Panc1 (cell line): ENCODE measurements at regions not wholly inside any gene's neighbourhood (a gene's known extent, or its start where the extent isn't known, plus 50 kb on each side); places are given as distances from the start of the nearest gene placed in this dataset.

Experiments
- ATAC-seq: fragments of 200-7000 bp; cut with Tn5 transposase; 2 replicates; pipeline ENCODE4 v1.9.1; 2020; ENCODE audit warnings: mild to moderate bottlenecking, moderate library complexity
- BruUV-seq: library from RNA; stranded (reverse); fragments of 400-500 nt; replicated peaks from 2 replicates; lab custom pipeline; 2021; lab: Mats Ljungman, UMichigan
- CTCF ChIA-PET: fragments of 300-600 bp; sonication (Branson Sonifier 250); formaldehyde crosslinking; loops from one replicate; lab custom pipeline; 2022; ENCODE audit warnings: antibody characterized with exemption; lab: Charles Lee
- POLR2A ChIA-PET: fragments of 300-600 bp; sonication (Branson Sonifier 250); formaldehyde crosslinking; loops from one replicate; lab custom pipeline; 2022; ENCODE audit warnings: antibody characterized with exemption; lab: Charles Lee
- DNase-seq: peaks from one replicate; pipeline ENCODE4 v3.0.0-alpha.2; 2010; ENCODE audit warnings: low read depth, low spot score
- H3K27ac ChIP-seq: 2 replicates; pipeline ENCODE4 v1.5.1; 2011; ENCODE audit warnings: mild to moderate bottlenecking, low read length, inconsistent platforms
- H3K27me3 ChIP-seq: fragments of 200-500 bp; sonication (Bioruptor generic); 2 replicates; pipeline ENCODE4 v1.6.0; 2014; ENCODE audit warnings: low read length, inconsistent platforms; ENCODE audit not compliant: control insufficient read depth, insufficient read depth
- H3K36me3 ChIP-seq: fragments of 200-500 bp; sonication (Bioruptor generic); 2 replicates; pipeline ENCODE4 v1.5.1; 2014; ENCODE audit warnings: inconsistent platforms, mild to moderate bottlenecking, low read length, moderate library complexity; ENCODE audit not compliant: control insufficient read depth, insufficient read depth
- H3K4me1 ChIP-seq: 2 replicates; pipeline ENCODE4 v1.5.1; 2011; ENCODE audit warnings: inconsistent platforms, mild to moderate bottlenecking, low read length, moderate library complexity; ENCODE audit not compliant: control insufficient read depth, insufficient read depth
- H3K4me3 ChIP-seq, 2 experiments: 2 replicates each; pipeline ENCODE4 v1.5.1; 2011 to 2012; ENCODE audit warnings: low read depth in 2 of 2, low read length in 2 of 2, mild to moderate bottlenecking in 2 of 2, inconsistent platforms in 1 of 2, moderate library complexity in 1 of 2
- H3K9me3 ChIP-seq: fragments of 200-500 bp; sonication (Bioruptor generic); 2 replicates; pipeline ENCODE4 v1.5.1; 2014; ENCODE audit warnings: low read depth, mild to moderate bottlenecking, inconsistent platforms, low read length, moderate library complexity; ENCODE audit not compliant: control insufficient read depth, insufficient read depth
- CTCF ChIP-seq: fragments of 450-650 bp; IDR thresholded peaks from 2 replicates; pipeline ENCODE4 v1.5.1; 2017; ENCODE audit warnings: mild to moderate bottlenecking
- POLR2AphosphoS5 ChIP-seq: IDR thresholded peaks from 2 replicates; pipeline ENCODE4 v1.6.1; 2012; ENCODE audit warnings: mild to moderate bottlenecking, low read depth, low read length, moderate library complexity
- REST ChIP-seq, 2 experiments: IDR thresholded peaks; 2 replicates each; pipeline ENCODE4 v1.6.1; 2011 to 2012; ENCODE audit warnings: low read depth in 2 of 2, control low read depth in 1 of 2, low read length in 1 of 2, mild to moderate bottlenecking in 1 of 2, moderate library complexity in 1 of 2; ENCODE audit not compliant: insufficient read depth in 1 of 2
- SIN3A ChIP-seq: IDR thresholded peaks from 2 replicates; pipeline ENCODE4 v1.6.1; 2012; ENCODE audit warnings: low read depth, mild to moderate bottlenecking, low read length, moderate library complexity, borderline replicate concordance; ENCODE audit not compliant: insufficient read depth
- TCF7L2 ChIP-seq: IDR thresholded peaks from 2 replicates; pipeline ENCODE4 v1.6.1; 2011; ENCODE audit warnings: mild to moderate bottlenecking, low read depth, low read length, inconsistent platforms
- in situ Hi-C: cut with HindIII; loops from 2 replicates; pipeline ENCODE4 v1.10.0; 2016; ENCODE audit warnings: low sequenced_read_pairs, low pct_unique_long_range_greater_than_20kb
- intact Hi-C: fragments of 100-400 bp; cut with micrococcal nuclease; formaldehyde crosslinking; loops from one replicate; pipeline ENCODE4 v1.10.0; 2022; ENCODE audit not compliant: unreplicated experiment

- ATAC-seq: no peak
These were observed 266.9 kb downstream of the SPATA18 start for GRCh38 chr4:52317981-52318380.

GRCh38 chr4:52329894-52330293, 278.8 kb downstream of the SPATA18 start:
- no peaks in the 10 kb centered on the region for H3K27me3 ChIP-seq
- ATAC-seq: no peak
- CTCF ChIA-PET: no interaction called here
- POLR2A ChIA-PET: no interaction called here
- in situ Hi-C loops (no loop called here), intact Hi-C loops (no loop called here)
- H3K27ac ChIP-seq: no peak overlapping the region
- TF ChIP-seq SIN3A: no peak
- no peak for TF ChIP-seq CTCF
- TF ChIP-seq TCF7L2: no peak
- TF ChIP-seq REST (IDR thresholded peaks at IDR 0.05; ENCODE audit: insufficient read depth in 1 of 2, low read depth in 2 of 2, low read length in 1 of 2): no peak
- no peak for TF ChIP-seq POLR2AphosphoS5
- H3K36me3 ChIP-seq: no peaks in the 10 kb centered on the region
- DNase-seq: no peak
- BruUV-seq: no TSS peak
- H3K4me1 ChIP-seq: no peaks in the 10 kb centered on the region
- H3K9me3 ChIP-seq: no peaks in the 10 kb centered on the region
- no peak overlapping the region for H3K4me3 ChIP-seq

More at GRCh38 chr4:52317981-52318380, 266.9 kb downstream of the SPATA18 start:
- no TSS peak for BruUV-seq
- in situ Hi-C loops (no loop called here), intact Hi-C loops (no loop called here)
- Histone ChIP-seq H3K36me3 (no peaks in the 10 kb centered on the region), H3K27ac (no peak overlapping the region), H3K4me3 (no peak overlapping the region), H3K9me3 (no peaks in the 10 kb centered on the region), H3K4me1 (no peaks in the 10 kb centered on the region), H3K27me3 (no peaks in the 10 kb centered on the region)
- no peak for DNase-seq
- POLR2A ChIA-PET: no interaction called here
- CTCF ChIA-PET: no interaction called here
- no peak for TF ChIP-seq SIN3A
- TF ChIP-seq CTCF: no peak
